Thyroid gland (tissue), 4 donors: ENCODE measurements at regions not wholly inside any gene's neighbourhood (a gene's known extent, or its start where the extent isn't known, plus 50 kb on each side); places are given as distances from the start of the nearest gene placed in this dataset.

Experiments
- DNase-seq, 2 donors: peaks; one replicate each; pipeline ENCODE4 v3.0.0-alpha.2; 2019
- H3K27ac ChIP-seq, 3 donors: fragments of 200-600 bp; sonication (generic); 1 replicate in 2 of 3; 2 replicates in 1 of 3; pipeline ENCODE4 v1.5.1; 2016 to 2019; ENCODE audit warnings: mild to moderate bottlenecking in 1 of 3, moderate library complexity in 1 of 3
- H3K27me3 ChIP-seq: fragments of 200-600 bp; sonication (generic); one replicate; pipeline ENCODE4 v1.5.1; 2019
- H3K36me3 ChIP-seq, 2 donors: fragments of 200-600 bp; sonication (generic); one replicate each; pipeline ENCODE4 v1.5.1; 2016 to 2019
- H3K4me1 ChIP-seq, 2 donors: fragments of 200-600 bp; sonication (generic); one replicate each; pipeline ENCODE4 v1.5.1; 2017 to 2019
- H3K4me3 ChIP-seq, 3 donors: fragments of 200-600 bp; sonication (generic); replicated peaks in 1 of 3; 1 replicate in 2 of 3; 2 replicates in 1 of 3; pipeline ENCODE4 v1.5.1; 2016; ENCODE audit warnings: mild to moderate bottlenecking in 1 of 3
- H3K9me3 ChIP-seq: fragments of 200-600 bp; sonication (generic); one replicate; pipeline ENCODE4 v1.5.1; 2017
- POLR2A ChIP-seq, 2 donors: fragments of 450-650 bp; IDR thresholded peaks; one replicate each; pipeline ENCODE4 v1.6.1; 2017; ENCODE audit warnings: antibody characterized with exemption in 2 of 2, mild to moderate bottlenecking in 2 of 2, moderate library complexity in 1 of 2
- WGBS, 2 donors: methylation state at CpG; one replicate each; pipeline ENCODE4 v1.1.5; 2017; 5-methylcytosine and 5-hydroxymethylcytosine counted together
- intact Hi-C: fragments of 100-400 bp; cut with DNase I; formaldehyde crosslinking; loops from one replicate; pipeline ENCODE4 v1.15.1; 2023
- TF ChIP-seq, protein P1 (sequence below), 6 experiments: fragments of 200-600 bp in 3 of 6; fragments of 450-650 bp in 3 of 6; sonication (generic) in 3 of 6; IDR thresholded peaks; one replicate each; pipeline ENCODE4 v1.5.1; 2016 to 2019; ENCODE audit warnings: antibody characterized with exemption in 6 of 6, mild to moderate bottlenecking in 2 of 6, inconsistent platforms in 1 of 6, moderate library complexity in 1 of 6

GRCh38 chr16:79969458-79969857 lies 368.9 kb upstream of the MAF start:
- H3K27ac ChIP-seq, result no peak overlapping the region
- no peak for DNase-seq
- 96 to 97% methylated on average over 5 of the region's 5 CpGs for WGBS, 2 donors

GRCh38 chr16:79966226-79966625 lies 365.7 kb upstream of the MAF start:
- DNase-seq, result no peak
- intact Hi-C loops, result no loop called here
- H3K27ac ChIP-seq, result no peak overlapping the region
- 70 to 71% methylated on average over 2 of the region's 2 CpGs for WGBS, 2 donors
- H3K4me1 ChIP-seq, result no peaks in the 10 kb centered on the region
- TF ChIP-seq, protein P1, sequence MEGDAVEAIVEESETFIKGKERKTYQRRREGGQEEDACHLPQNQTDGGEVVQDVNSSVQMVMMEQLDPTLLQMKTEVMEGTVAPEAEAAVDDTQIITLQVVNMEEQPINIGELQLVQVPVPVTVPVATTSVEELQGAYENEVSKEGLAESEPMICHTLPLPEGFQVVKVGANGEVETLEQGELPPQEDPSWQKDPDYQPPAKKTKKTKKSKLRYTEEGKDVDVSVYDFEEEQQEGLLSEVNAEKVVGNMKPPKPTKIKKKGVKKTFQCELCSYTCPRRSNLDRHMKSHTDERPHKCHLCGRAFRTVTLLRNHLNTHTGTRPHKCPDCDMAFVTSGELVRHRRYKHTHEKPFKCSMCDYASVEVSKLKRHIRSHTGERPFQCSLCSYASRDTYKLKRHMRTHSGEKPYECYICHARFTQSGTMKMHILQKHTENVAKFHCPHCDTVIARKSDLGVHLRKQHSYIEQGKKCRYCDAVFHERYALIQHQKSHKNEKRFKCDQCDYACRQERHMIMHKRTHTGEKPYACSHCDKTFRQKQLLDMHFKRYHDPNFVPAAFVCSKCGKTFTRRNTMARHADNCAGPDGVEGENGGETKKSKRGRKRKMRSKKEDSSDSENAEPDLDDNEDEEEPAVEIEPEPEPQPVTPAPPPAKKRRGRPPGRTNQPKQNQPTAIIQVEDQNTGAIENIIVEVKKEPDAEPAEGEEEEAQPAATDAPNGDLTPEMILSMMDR (IDR thresholded peaks at IDR 0.05), result no peak
- TF ChIP-seq POLR2A (IDR thresholded peaks at IDR 0.05), result no peak
- H3K27me3 ChIP-seq, result no peaks in the 10 kb centered on the region
- no peaks in the 10 kb centered on the region for H3K36me3 ChIP-seq
- H3K4me3 ChIP-seq, result no peak overlapping the region
- H3K9me3 ChIP-seq, result no peaks in the 10 kb centered on the region

More at GRCh38 chr16:79969458-79969857, 368.9 kb upstream of the MAF start:
- no peak for TF ChIP-seq POLR2A (IDR thresholded peaks at IDR 0.05)
- TF ChIP-seq, protein P1 (IDR thresholded peaks at IDR 0.05), result no peak
- H3K4me1 ChIP-seq, result no peaks in the 10 kb centered on the region
- intact Hi-C loops, result no loop called here
- H3K27me3 ChIP-seq, result no peaks in the 10 kb centered on the region
- no peak overlapping the region for H3K4me3 ChIP-seq
- no peaks in the 10 kb centered on the region for H3K36me3 ChIP-seq
- H3K9me3 ChIP-seq, result no peaks in the 10 kb centered on the region

DNA sequence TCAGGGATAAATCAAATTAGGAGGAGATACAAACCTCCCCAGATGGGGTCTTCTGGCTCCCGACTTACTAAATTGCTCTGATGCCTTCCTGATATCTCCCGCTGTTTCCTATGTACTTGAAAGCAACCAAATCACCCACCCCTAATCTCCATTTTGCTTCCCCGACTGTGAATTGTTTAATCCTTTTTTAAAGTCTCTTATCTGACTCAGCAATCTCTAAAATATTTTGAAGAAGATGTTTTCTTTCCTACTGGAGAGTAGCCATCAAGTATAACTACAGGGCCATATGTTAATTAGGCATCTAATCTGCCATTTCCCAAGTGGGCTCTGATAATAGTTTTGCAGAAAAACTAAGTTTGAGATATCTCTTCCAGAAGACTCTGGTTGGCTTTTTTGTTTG lies 365.2 kb upstream of the MAF start:
- intact Hi-C loops, result no loop called here

DNA sequence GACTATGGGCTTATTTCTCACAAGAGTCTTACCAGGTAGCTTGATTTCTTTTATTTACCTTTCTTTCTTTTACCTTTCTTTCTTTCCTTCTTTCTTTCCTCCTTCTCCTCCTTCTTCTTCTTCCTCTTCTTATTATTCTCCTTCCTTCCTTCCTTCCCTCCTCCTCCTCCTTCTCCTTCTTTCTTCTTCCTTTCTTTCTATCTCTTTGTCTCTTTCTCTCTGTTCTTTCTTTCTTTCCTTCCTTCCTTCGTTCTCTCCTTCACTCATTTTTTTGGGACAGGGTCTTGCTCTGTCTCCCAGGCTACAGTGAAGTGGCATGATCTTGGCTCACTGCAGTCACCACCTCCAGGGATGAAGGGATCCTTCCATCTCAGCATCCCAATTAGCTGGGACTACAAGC lies 363.6 kb upstream of the MAF start:
- DNase-seq, result no peak
- H3K4me1 ChIP-seq, result no peaks in the 10 kb centered on the region
- no peak overlapping the region for H3K27ac ChIP-seq
- no peaks in the 10 kb centered on the region for H3K9me3 ChIP-seq
- H3K4me3 ChIP-seq, result no peak overlapping the region
- TF ChIP-seq, protein P1 (IDR thresholded peaks at IDR 0.05), result no peak
- TF ChIP-seq POLR2A (IDR thresholded peaks at IDR 0.05), result no peak
- H3K36me3 ChIP-seq, result no peaks in the 10 kb centered on the region
- no peaks in the 10 kb centered on the region for H3K27me3 ChIP-seq
- 38 to 46% methylated on average over 1 of the region's 1 CpG for WGBS, 2 donors
- intact Hi-C loops, result no loop called here

More for the DNA sequence above, 365.2 kb upstream of the MAF start:
- Histone ChIP-seq H3K27me3 (no peaks in the 10 kb centered on the region), H3K36me3 (no peaks in the 10 kb centered on the region), H3K9me3 (no peaks in the 10 kb centered on the region), H3K4me1 (no peaks in the 10 kb centered on the region), H3K4me3 (no peak overlapping the region), H3K27ac (no peak overlapping the region)
- DNase-seq, result no peak
- TF ChIP-seq, protein P1 (IDR thresholded peaks at IDR 0.05), result no peak
- TF ChIP-seq POLR2A (IDR thresholded peaks at IDR 0.05), result no peak
- 55 to 57% methylated on average over 3 of the region's 3 CpGs for WGBS, 2 donors

DNA sequence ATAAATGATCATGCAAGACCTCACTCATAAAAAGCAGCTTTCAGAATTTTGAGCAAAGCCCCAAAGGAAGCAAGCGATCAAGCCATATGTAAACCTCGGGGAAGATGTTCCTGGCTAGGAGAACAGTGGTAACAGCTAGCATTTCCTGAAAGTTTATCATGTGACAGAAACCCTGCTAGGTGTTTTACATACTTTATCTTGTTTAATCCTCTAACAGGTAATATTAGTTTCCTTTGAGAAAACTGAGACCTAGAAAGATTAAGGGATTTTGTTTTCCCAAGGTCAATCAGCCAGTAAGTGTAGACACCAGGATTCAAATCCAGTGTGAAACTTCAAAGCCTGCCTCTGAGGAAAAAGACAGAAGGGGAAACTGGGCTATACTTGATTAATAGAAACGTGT lies 362.4 kb upstream of the MAF start:
- no peak overlapping the region for H3K4me3 ChIP-seq
- intact Hi-C loops, result no loop called here
- no peaks in the 10 kb centered on the region for H3K9me3 ChIP-seq
- no peaks in the 10 kb centered on the region for H3K27me3 ChIP-seq
- no peak for DNase-seq
- no peak for TF ChIP-seq POLR2A (IDR thresholded peaks at IDR 0.05)
- TF ChIP-seq, protein P1 (IDR thresholded peaks at IDR 0.05), result no peak
- H3K4me1 ChIP-seq, result no peaks in the 10 kb centered on the region
- 68 to 73% methylated on average over 3 of the region's 3 CpGs for WGBS, 2 donors
- H3K27ac ChIP-seq, result no peak overlapping the region
- no peaks in the 10 kb centered on the region for H3K36me3 ChIP-seq
